Islet precursor cell (in vitro differentiated cells): ENCODE measurements at regions not wholly inside any gene's neighbourhood (a gene's known extent, or its start where the extent isn't known, plus 50 kb on each side); places are given as distances from the start of the nearest gene placed in this dataset.

Experiments
- DNase-seq: peaks from one replicate; pipeline ENCODE4 v3.0.0-alpha.2; 2018

DNA sequence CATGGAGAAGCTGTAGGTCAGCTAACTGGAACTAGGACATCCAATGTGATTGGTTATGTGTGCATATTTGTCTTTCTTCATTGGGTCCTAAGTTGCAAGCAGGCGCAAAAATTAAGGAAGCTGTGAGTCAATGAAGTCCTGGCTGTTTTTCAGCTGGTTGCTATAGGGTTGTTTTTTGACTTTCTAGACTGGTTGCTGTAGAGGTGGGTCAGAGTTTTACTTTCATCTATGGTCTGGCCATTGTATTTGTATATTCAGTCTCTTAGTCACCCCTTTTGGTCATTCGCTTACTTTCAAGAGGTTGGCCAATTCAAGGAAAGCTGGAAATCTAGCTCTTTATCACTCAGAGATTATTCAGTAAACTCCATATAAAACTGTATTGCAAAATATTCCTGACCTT, 62.0 kb upstream of the AMZ2 start:
- no peak for DNase-seq

DNA sequence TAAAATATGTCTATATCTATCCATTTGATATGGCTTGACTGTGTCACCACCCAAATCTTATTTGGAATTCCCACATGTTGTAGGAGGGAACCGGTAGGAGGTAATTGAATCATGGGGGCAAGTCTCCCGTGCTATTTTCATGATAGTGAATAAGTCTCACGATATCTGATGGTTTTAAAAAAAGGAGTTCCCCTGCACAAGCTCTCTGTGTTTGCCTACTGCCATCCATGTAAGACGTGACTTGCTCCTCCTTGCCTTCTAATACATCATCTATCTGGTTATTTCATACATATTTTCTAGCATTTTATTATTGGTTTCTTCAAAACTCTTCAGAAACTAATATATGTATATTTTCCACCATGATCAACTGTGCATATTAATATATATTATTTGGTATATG, 57.3 kb upstream of the AMZ2 start:
- no peak for DNase-seq

DNA sequence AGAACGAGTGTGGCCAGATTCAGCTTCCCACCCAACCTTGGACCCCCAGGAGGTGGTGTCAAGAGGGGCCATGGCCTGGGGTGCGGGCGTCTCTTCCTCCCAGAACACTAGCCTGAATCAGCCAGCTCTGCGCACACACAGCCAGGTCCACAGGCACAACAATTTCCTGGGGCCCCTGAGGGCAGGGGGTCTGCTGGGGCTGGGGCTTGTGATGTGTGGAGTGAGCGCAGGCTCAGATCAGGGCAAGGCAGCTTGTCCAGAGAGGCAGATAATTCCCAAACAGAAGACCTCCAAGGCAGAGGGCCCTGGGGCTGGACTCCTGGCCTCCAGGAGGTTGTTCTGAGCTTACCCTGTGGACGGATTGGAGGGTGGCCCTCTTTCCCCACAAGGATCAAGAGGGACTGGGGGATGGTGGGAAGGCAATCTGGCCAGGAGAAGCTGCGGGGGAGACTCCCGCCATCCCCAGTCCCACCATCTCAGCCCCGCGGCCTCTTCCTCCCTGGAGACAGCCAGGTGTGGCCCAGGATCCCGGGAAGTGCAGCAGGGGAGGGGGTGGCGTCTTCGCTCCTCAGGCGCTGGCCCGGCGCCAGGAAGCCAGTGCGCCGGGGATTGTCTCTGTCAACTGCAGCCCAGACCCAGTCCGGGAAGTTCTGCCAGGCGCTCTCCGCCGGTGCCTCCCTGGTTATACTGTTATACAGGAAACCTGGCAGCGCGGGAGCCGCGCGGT, 52.0 kb upstream of the AMZ2 start:
- peak; percentile 82 for DNase-seq

DNA sequence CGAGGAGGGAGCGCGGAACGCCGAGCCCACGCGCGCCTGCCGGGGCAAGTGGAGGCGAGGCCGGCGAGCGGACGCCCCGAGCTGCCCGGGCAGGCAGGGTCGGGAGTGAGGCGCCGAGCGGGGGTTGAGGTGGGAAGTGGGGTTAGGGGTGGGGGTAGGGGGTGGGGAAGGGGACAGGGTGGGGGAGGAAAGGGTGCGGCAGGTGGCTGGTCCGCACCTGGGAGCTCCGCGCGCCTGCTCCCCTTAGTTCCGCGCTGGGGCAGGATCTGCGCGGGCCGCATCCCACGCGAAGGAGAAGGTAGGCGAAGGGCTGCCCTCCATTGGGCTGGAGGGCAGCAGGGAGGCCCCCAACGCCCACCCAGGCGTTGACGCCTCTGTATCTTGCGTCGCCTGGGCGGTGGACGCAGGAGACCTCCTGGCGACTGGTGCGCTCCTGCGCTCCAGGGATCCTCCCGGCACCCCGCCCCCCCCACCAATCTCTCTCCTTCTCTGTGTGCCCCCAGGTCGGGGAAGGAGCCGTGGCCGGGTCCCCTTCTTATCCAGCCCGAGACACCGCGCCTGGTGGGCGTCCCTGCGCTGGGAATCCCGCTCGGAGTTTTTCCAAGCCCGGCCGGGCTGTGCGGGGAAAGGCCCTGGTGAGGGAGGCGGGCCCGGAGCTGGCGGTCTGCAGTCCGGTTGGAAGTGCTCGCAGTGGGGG, 51.3 kb upstream of the AMZ2 start:
- DNase-seq, result peak; percentile 56

- DNase-seq, result peak; percentile 81
These were observed 50.5 kb upstream of the AMZ2 start for GRCh38 chr17:68197091-68197996.

GRCh38 chr17:68197997-68198930, 49.6 kb upstream of the AMZ2 start:
- peak; percentile 87 for DNase-seq
